K562 (cell line): ENCODE measurements at regions not wholly inside any gene's neighbourhood (a gene's known extent, or its start where the extent isn't known, plus 50 kb on each side); places are given as distances from the start of the nearest gene placed in this dataset.

ENCODE experiments used
- ATAC-seq: fragments of 200-7000 bp; cut with Tn5 transposase; 3 replicates; pipeline ENCODE4 v1.9.1; 2020; ENCODE audit warnings: moderate library complexity
- BruUV-seq: library from RNA; stranded (reverse); fragments of 400-500 nt; replicated peaks from 2 replicates; lab custom pipeline; 2021; lab: Mats Ljungman, UMichigan
- CTCF ChIA-PET: fragments of 300-600 bp; formaldehyde crosslinking; extraction: SDS; loops from one replicate; lab custom pipeline; 2021; ENCODE audit warnings: low intra/inter-chr PET ratio; lab: Yijun Ruan, JAX
- POLR2A ChIA-PET: fragments of 300-600, 350-650 bp; sonication (Branson Sonifier 250); formaldehyde crosslinking; extraction: SDS; loops from one replicate; lab custom pipeline; 2021; ENCODE audit warnings: antibody characterized with exemption, inconsistent platforms; lab: Yijun Ruan, JAX
- DNase-seq, 4 experiments: peaks; one replicate each; pipeline versions ENCODE4 v3.0.0 to v3.0.0-alpha.2; 2011 to 2018; ENCODE audit warnings: low spot score in 3 of 4, mixed read lengths in 3 of 4; ENCODE audit errors: extremely low read depth in 1 of 4
- FAIRE-seq: peaks from 2 replicates; lab custom pipeline; 2011; peaks lifted over from hg19 to GRCh38; lab: Jason Lieb, UNC
- H2AFZ ChIP-seq: 2 replicates; pipeline ENCODE4 v1.6.0; 2011; ENCODE audit warnings: low read depth, low read length, control low read depth, inconsistent platforms
- H3K27ac ChIP-seq: fragments of 200-600 bp; 3 replicates; pipeline ENCODE4 v1.8.0; 2011; ENCODE audit warnings: low read depth, mild to moderate bottlenecking, control low read depth, inconsistent platforms, low read length, moderate library complexity, mixed read lengths; ENCODE audit errors: extremely low read depth
- H3K27me3 ChIP-seq, 2 experiments: fragments of 300-600 bp in 1 of 2; 2 replicates in 1 of 2; 3 replicates in 1 of 2; pipeline versions ENCODE4 v1.6.0 to v1.8.0; 2011; ENCODE audit warnings: inconsistent platforms in 2 of 2, low read length in 2 of 2, mild to moderate bottlenecking in 1 of 2, mixed read lengths in 1 of 2, moderate library complexity in 1 of 2; ENCODE audit not compliant: control insufficient read depth in 2 of 2, insufficient read depth in 2 of 2
- H3K36me3 ChIP-seq: fragments of 300-600 bp; 3 replicates; pipeline ENCODE4 v1.8.0; 2011; ENCODE audit warnings: mild to moderate bottlenecking, low read length, inconsistent platforms; ENCODE audit not compliant: control insufficient read depth, insufficient read depth
- H3K4me1 ChIP-seq, 2 experiments: fragments of 200-600 bp in 1 of 2; replicated peaks in 1 of 2; 2 replicates in 1 of 2; 3 replicates in 1 of 2; pipeline versions ENCODE4 v1.5.1 to v1.8.0; 2011; ENCODE audit warnings: inconsistent platforms in 2 of 2, low read length in 2 of 2, mild to moderate bottlenecking in 1 of 2, mixed read lengths in 1 of 2, moderate library complexity in 1 of 2; ENCODE audit not compliant: control insufficient read depth in 2 of 2, insufficient read depth in 2 of 2
- H3K4me2 ChIP-seq: 2 replicates; pipeline ENCODE4 v1.6.1; 2011; ENCODE audit warnings: low read length, control low read depth, inconsistent platforms, mixed read lengths; ENCODE audit not compliant: insufficient read depth
- H3K4me3 ChIP-seq: fragments of 200-600 bp; sonication (generic), shearing (Covaris generic); 2 replicates; pipeline ENCODE4 v1.5.1; 2016; ENCODE audit warnings: control low read depth, inconsistent platforms
- H3K79me2 ChIP-seq: fragments of 200-600 bp; 3 replicates; pipeline ENCODE4 v1.8.0; 2011; ENCODE audit warnings: low read length, inconsistent platforms; ENCODE audit not compliant: control insufficient read depth, insufficient read depth
- H3K9ac ChIP-seq, 2 experiments: 2 replicates each; pipeline versions ENCODE4 v1.6.0 to v1.6.1; 2011; ENCODE audit warnings: low read depth in 2 of 2, low read length in 2 of 2, control low read depth in 1 of 2, inconsistent platforms in 1 of 2, mild to moderate bottlenecking in 1 of 2, mixed read lengths in 1 of 2; ENCODE audit not compliant: insufficient read depth in 1 of 2
- H3K9me1 ChIP-seq: one replicate; pipeline ENCODE4 v1.6.0; 2011; ENCODE audit warnings: inconsistent platforms, mild to moderate bottlenecking, low read length, moderate library complexity; ENCODE audit not compliant: control insufficient read depth, insufficient read depth
- H3K9me3 ChIP-seq: replicated peaks from 2 replicates; pipeline ENCODE4 v1.5.1; 2011; ENCODE audit warnings: low read depth, low read length, inconsistent platforms; ENCODE audit not compliant: control insufficient read depth, insufficient read depth
- H4K20me1 ChIP-seq: replicated peaks from 2 replicates; pipeline ENCODE4 v1.6.1; 2011; ENCODE audit warnings: low read length, inconsistent platforms, mixed read lengths; ENCODE audit not compliant: control insufficient read depth, insufficient read depth
- GABPA ChIP-seq: fragments of 200-800 bp; sonication (Bioruptor generic); conservative IDR thresholded peaks from 2 replicates; pipeline ENCODE4 v1.6.1; 2016; ENCODE audit warnings: low read depth, missing genetic modification characterization, missing compliant biosample characterization
- GTF3C2 ChIP-seq: IDR thresholded peaks from 3 replicates; pipeline ENCODE4 v1.6.1; 2011; ENCODE audit warnings: borderline replicate concordance, mild to moderate bottlenecking, moderate library complexity; ENCODE audit not compliant: insufficient read length; ENCODE audit errors: extremely low read depth
- NBN ChIP-seq: fragments of 450-650 bp; IDR thresholded peaks from 2 replicates; pipeline ENCODE4 v1.6.1; 2016; ENCODE audit warnings: low read depth, mild to moderate bottlenecking
- NCOA4 ChIP-seq: fragments of 450-650 bp; IDR thresholded peaks from 2 replicates; pipeline ENCODE4 v1.6.1; 2018; ENCODE audit warnings: mild to moderate bottlenecking; ENCODE audit not compliant: partially characterized antibody
- NR2C2 ChIP-seq, 2 experiments: fragments of 200-800 bp in 1 of 2; sonication (Bioruptor generic) in 1 of 2; sonication (generic) in 1 of 2; formaldehyde crosslinking in 1 of 2; IDR thresholded peaks; 2 replicates each; pipeline versions ENCODE4 v1.6.1 to v1.8.0; 2016 to 2022; ENCODE audit warnings: mild to moderate bottlenecking in 1 of 2, missing compliant biosample characterization in 1 of 2, missing genetic modification characterization in 1 of 2, missing genetic modification reagents in 1 of 2
- POLR2AphosphoS2 ChIP-seq: IDR thresholded peaks from 2 replicates; pipeline ENCODE4 v1.6.1; 2012; ENCODE audit warnings: low read length, improper control_type of control experiment
- SPI1 ChIP-seq: IDR thresholded peaks from 2 replicates; pipeline ENCODE4 v1.6.1; 2011; ENCODE audit warnings: low read depth, low read length, control low read depth, borderline replicate concordance
- ZNF280A ChIP-seq: fragments of 450-650 bp; IDR thresholded peaks from 2 replicates; pipeline ENCODE4 v1.6.1; 2018; ENCODE audit warnings: mild to moderate bottlenecking, low read depth; ENCODE audit not compliant: partially characterized antibody
- ZNF408 ChIP-seq: fragments of 250-450 bp; sonication (Bioruptor Pico); IDR thresholded peaks from 2 replicates; pipeline ENCODE4 v1.4.0; 2020; ENCODE audit warnings: low read depth, mild to moderate bottlenecking, moderate library complexity
- ZNF41 ChIP-seq: fragments of 250-450 bp; sonication (Bioruptor Pico); conservative IDR thresholded peaks from 2 replicates; pipeline ENCODE4 v1.4.0; 2020; ENCODE audit warnings: mild to moderate bottlenecking
- ZNF551 ChIP-seq: fragments of 250-450 bp; sonication (Bioruptor Pico); IDR thresholded peaks from 2 replicates; pipeline ENCODE4 v1.5.0; 2021; ENCODE audit warnings: mild to moderate bottlenecking, moderate library complexity
- ZNF586 ChIP-seq: fragments of 450-650 bp; formaldehyde crosslinking; conservative IDR thresholded peaks from 2 replicates; pipeline ENCODE4 v1.4.0; 2020; ENCODE audit warnings: mild to moderate bottlenecking, moderate library complexity
- WGBS: fragments of 100-300 bp; shearing (Covaris generic); methylation state at CpG from one replicate; pipeline ENCODE4 v1.1.6; 2016; ENCODE audit warnings: low coverage, mixed read lengths; ENCODE audit not compliant: insufficient coverage; ENCODE audit errors: missing lambda C conversion rate; 5-methylcytosine and 5-hydroxymethylcytosine counted together
- in situ Hi-C: fragments of 300-500 bp; cut with MboI; formaldehyde crosslinking; loops from 4 replicates; pipeline ENCODE4 v1.15.0; 2018; ENCODE audit warnings: inconsistent platforms, mixed read lengths
- intact Hi-C: fragments of 100-400 bp; cut with micrococcal nuclease; formaldehyde crosslinking; loops from 2 replicates; pipeline ENCODE4 v1.14.2; 2022

GRCh38 chr7:50156706-50157105, 63.7 kb upstream of the ZPBP start (continued):
- TF ChIP-seq GTF3C2 = no peak

- H3K79me2 ChIP-seq = no peaks in the 10 kb centered on the region
- intact Hi-C loops = no loop called here
- ChIA-PET POLR2A (interaction anchor here (0.6 kb wide), 2 partner anchors 318 to 1978 kb away, joined by 3 to 4 read pairs; no protein-coding TSS in a partner anchor), CTCF (no interaction called here)
- peaks cover 0 to 8% of the 10 kb centered on the region in 2 experiments; a peak in 2 of 5 replicates for H3K4me1 ChIP-seq
- no peak overlapping the region for H3K9ac ChIP-seq
- H4K20me1 ChIP-seq = no peaks in the 10 kb centered on the region
- TF ChIP-seq ZNF280A (no peak), NBN (no peak), GABPA (tag) (no peak), ZNF551 (CRISPR knock-in tag) (no peak), SPI1 (no peak), NR2C2 (CRISPR knock-in tag; IDR thresholded peaks at IDR 0.05) (no peak), NR2C2 (tag; IDR thresholded peaks at IDR 0.05) (no peak), ZNF586 (no peak), ZNF41 (CRISPR knock-in tag) (no peak), NCOA4 (no peak), POLR2AphosphoS2 (no peak), ZNF408 (CRISPR knock-in tag) (no peak)
- H2AFZ ChIP-seq = no peak overlapping the region
- no peak overlapping the region for H3K4me2 ChIP-seq
- no peak overlapping the region for H3K4me3 ChIP-seq
- peaks cover 3 to 23% of the 10 kb centered on the region in 2 experiments; a peak in 3 of 5 replicates for H3K27me3 ChIP-seq
- no peaks in the 10 kb centered on the region for H3K36me3 ChIP-seq
- no peaks in the 10 kb centered on the region for H3K9me3 ChIP-seq
- WGBS = 0% methylated on average over 4 of the region's 4 CpGs
- DNase-seq (no peak), ATAC-seq (no peak), FAIRE-seq (no peak)
- no peak overlapping the region for H3K27ac ChIP-seq
- no TSS peak for BruUV-seq
- no peaks in the 10 kb centered on the region for H3K9me1 ChIP-seq
- in situ Hi-C loops = no loop called here
Measured at GRCh38 chr7:50156163-50156562, 63.1 kb upstream of the ZPBP start.
